ENCODE measurements at regions not wholly inside any gene's neighbourhood (a gene's known extent, or its start where the extent isn't known, plus 50 kb on each side); places are given as distances from the start of the nearest gene placed in this dataset.

GRCh38 chr2:192725991-192726390 is 531.3 kb upstream of the TMEFF2 start:
- no peaks in the 10 kb centered on the region for H3K27me3 ChIP-seq (ENCODE audit: insufficient read depth, low read depth, severe bottlenecking)
- no peaks in the 10 kb centered on the region for H3K36me3 ChIP-seq
- no peak overlapping the region for H3K27ac ChIP-seq
- TF ChIP-seq CTCF (IDR thresholded peaks at IDR 0.05; ENCODE audit: low read depth, low read length), result no peak
- DNase-seq, result no peak
- H3K4me3 ChIP-seq (ENCODE audit: low read depth, low read length), result no peak overlapping the region
- no peaks in the 10 kb centered on the region for H3K9me3 ChIP-seq (ENCODE audit: severe bottlenecking)

- no peak overlapping the region for H3K4me3 ChIP-seq (ENCODE audit: low read depth, low read length)
- no peak for TF ChIP-seq CTCF (IDR thresholded peaks at IDR 0.05; ENCODE audit: low read depth, low read length)
Measured at GRCh38 chr2:192719629-192720028, 524.9 kb upstream of the TMEFF2 start.

DNA sequence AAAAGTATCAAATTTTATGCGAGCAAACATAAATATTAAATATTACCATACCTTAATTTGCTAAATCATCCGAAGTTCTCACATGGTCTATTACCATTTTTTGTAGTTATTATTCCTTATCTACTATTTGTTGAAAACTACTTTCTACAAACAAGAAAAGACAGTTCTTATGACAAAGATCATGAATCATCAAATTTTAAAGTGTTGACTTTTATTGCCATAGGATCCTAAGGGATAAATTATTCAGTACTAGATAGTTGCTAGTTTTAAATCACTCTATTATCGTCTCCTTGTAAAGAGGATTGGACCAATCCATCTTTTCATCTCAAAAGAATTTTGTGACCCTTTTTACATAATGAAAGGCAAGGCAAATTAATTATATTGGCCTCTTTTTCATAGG is 523.6 kb upstream of the TMEFF2 start:
- Histone ChIP-seq H3K36me3 (no peaks in the 10 kb centered on the region), H3K4me3 (ENCODE audit: low read depth, low read length) (no peak overlapping the region), H3K9me3 (ENCODE audit: severe bottlenecking) (no peaks in the 10 kb centered on the region), H3K27ac (no peak overlapping the region), H3K27me3 (ENCODE audit: insufficient read depth, low read depth, severe bottlenecking) (no peaks in the 10 kb centered on the region)
- no peak for TF ChIP-seq CTCF (IDR thresholded peaks at IDR 0.05; ENCODE audit: low read depth, low read length)
- no peak for DNase-seq

More at GRCh38 chr2:192719629-192720028, 524.9 kb upstream of the TMEFF2 start:
- Histone ChIP-seq H3K27me3 (ENCODE audit: insufficient read depth, low read depth, severe bottlenecking) (no peaks in the 10 kb centered on the region), H3K27ac (no peak overlapping the region), H3K36me3 (no peaks in the 10 kb centered on the region), H3K9me3 (ENCODE audit: severe bottlenecking) (no peaks in the 10 kb centered on the region)
- DNase-seq, result no peak

GRCh38 chr2:192700934-192701333 is 506.2 kb upstream of the TMEFF2 start:
- DNase-seq, result no peak
- Histone ChIP-seq H3K4me3 (ENCODE audit: low read depth, low read length) (no peak overlapping the region), H3K9me3 (ENCODE audit: severe bottlenecking) (no peaks in the 10 kb centered on the region), H3K27me3 (ENCODE audit: insufficient read depth, low read depth, severe bottlenecking) (no peaks in the 10 kb centered on the region), H3K36me3 (no peaks in the 10 kb centered on the region), H3K27ac (no peak overlapping the region)
- no peak for TF ChIP-seq CTCF (IDR thresholded peaks at IDR 0.05; ENCODE audit: low read depth, low read length)

DNA sequence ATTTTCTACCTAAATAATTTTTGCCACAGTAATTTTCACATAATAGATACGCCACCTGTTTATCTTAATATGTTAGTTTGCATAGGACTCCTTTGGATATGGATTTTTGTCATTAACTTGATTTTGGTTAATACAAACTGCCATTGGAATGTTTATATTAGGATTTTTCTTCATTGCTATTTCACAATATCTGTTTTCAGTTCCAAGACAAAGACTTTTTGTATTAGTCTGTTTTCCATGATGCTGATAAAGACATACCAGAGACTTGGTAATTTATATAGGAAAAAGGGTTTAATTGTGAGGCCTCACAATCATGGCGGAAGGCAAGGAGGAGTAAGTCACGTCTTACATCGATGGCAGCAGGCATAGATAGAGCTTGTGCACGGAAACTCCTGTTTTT is 503.1 kb upstream of the TMEFF2 start:
- no peak overlapping the region for H3K27ac ChIP-seq
- H3K27me3 ChIP-seq (ENCODE audit: insufficient read depth, low read depth, severe bottlenecking), result no peaks in the 10 kb centered on the region
- no peak for TF ChIP-seq CTCF (IDR thresholded peaks at IDR 0.05; ENCODE audit: low read depth, low read length)
- DNase-seq, result no peak
- H3K36me3 ChIP-seq, result no peaks in the 10 kb centered on the region
- no peaks in the 10 kb centered on the region for H3K9me3 ChIP-seq (ENCODE audit: severe bottlenecking)
- H3K4me3 ChIP-seq (ENCODE audit: low read depth, low read length), result no peak overlapping the region

DNA sequence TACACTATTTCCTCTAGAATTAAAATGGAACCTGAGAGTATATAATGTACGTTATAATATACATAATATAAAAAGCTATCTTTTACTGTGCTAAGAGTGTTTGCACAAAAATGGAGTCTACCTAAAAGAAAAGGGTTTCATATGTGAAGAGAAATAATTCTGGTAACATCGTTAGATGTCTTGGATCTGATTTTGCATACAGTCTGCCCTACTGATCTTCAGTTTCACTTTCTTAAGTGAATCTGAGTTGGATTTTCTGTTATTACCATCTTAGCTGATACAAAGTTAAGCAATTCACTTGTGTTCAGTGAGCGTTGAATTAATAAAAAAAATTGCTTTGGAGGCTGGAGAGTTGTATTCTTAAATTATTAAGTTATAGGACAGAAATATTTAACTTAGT is 502.1 kb upstream of the TMEFF2 start:
- H3K27me3 ChIP-seq (ENCODE audit: insufficient read depth, low read depth, severe bottlenecking), result no peaks in the 10 kb centered on the region
- no peak overlapping the region for H3K27ac ChIP-seq
- no peak for DNase-seq
- no peaks in the 10 kb centered on the region for H3K36me3 ChIP-seq
- H3K4me3 ChIP-seq (ENCODE audit: low read depth, low read length), result no peak overlapping the region
- no peak for TF ChIP-seq CTCF (IDR thresholded peaks at IDR 0.05; ENCODE audit: low read depth, low read length)
- no peaks in the 10 kb centered on the region for H3K9me3 ChIP-seq (ENCODE audit: severe bottlenecking)

Measured in WERI-Rb-1 (cell line).